ENCODE measurements at regions not wholly inside any gene's neighbourhood (a gene's known extent, or its start where the extent isn't known, plus 50 kb on each side); places are given as distances from the start of the nearest gene placed in this dataset.
"Not testable (repeated sequence)": the region's sequence is repeated elsewhere in the genome, so short reads cannot be mapped to it uniquely, and the experiment has no call there.

DNA sequence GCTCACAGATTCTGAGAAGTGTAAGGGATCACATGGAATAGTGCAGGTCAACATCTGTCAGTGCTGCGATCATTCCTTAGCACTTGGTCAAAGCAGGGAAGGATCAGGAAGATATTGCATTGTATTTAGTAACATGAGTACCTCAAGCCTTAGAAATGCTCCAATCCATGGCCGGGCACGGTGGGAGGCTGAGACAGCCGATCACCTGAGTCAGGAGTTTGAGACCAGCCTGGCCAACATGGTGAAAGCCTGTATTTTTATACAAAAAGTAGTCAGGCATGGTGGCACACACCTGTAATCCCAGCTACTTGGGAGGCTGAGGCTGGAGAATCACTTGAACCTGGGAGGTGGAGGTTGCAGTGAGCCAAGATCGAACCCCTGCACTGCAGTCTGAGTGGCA, 112.5 kb downstream of the CRYBB2 start:
- H2BK5ac ChIP-seq (ENCODE audit: low read depth, low read length, poor library complexity, severe bottlenecking); H3K4me2 ChIP-seq (ENCODE audit: low read depth, low read length); H3K4me1 ChIP-seq (ENCODE audit: control insufficient read depth, insufficient read depth, low read length); H3K9me3 ChIP-seq (ENCODE audit: control insufficient read depth, insufficient read depth, low read length); H2AK9ac ChIP-seq (replicated peaks; ENCODE audit: low read depth, low read length, poor library complexity); POLR2A ChIA-PET (ENCODE audit: unreplicated experiment); H4K5ac ChIP-seq (ENCODE audit: low read depth, low read length); H2BK120ac ChIP-seq (ENCODE audit: low read depth, low read length); H2BK15ac ChIP-seq (ENCODE audit: low read depth, low read length); H3K9ac ChIP-seq (ENCODE audit: low read depth, low read length); H2BK20ac ChIP-seq (ENCODE audit: low read depth, low read length); ATAC-seq (ENCODE audit: low read depth); H3K14ac ChIP-seq (replicated peaks; ENCODE audit: low read depth, low read length); H3K23ac ChIP-seq (ENCODE audit: low read depth, low read length); H4K8ac ChIP-seq (ENCODE audit: low read depth in 2 of 2, low read length in 2 of 2); DNase-seq; H3K79me1 ChIP-seq (ENCODE audit: low read depth in 1 of 2, low read length in 2 of 2); H3K4me3 ChIP-seq (ENCODE audit: insufficient read depth, low read depth, low read length); H2AFZ ChIP-seq (replicated peaks; ENCODE audit: low read length, poor library complexity); H3K18ac ChIP-seq (ENCODE audit: low read depth, low read length); dilution Hi-C loops (cut with HindIII; ENCODE audit: low sequenced_read_pairs, unreplicated experiment); H4K20me1 ChIP-seq (ENCODE audit: insufficient read depth, low read length); H3K27ac ChIP-seq (ENCODE audit: insufficient read depth, low read length); H3K56ac ChIP-seq (ENCODE audit: extremely low read depth, insufficient read depth, low read length); H3K27me3 ChIP-seq (ENCODE audit: control insufficient read depth, insufficient read depth, low read length); H3K4ac ChIP-seq (ENCODE audit: low read depth, low read length); H4K91ac ChIP-seq (ENCODE audit: insufficient read depth, low read depth, low read length); H3K36me3 ChIP-seq (ENCODE audit: control insufficient read depth, insufficient read depth, low read length); in situ Hi-C loops (cut with MboI; ENCODE audit: low sequenced_read_pairs); CTCF ChIA-PET; H3K9me1 ChIP-seq (ENCODE audit: insufficient read depth, low read length); BruUV-seq (replicated peaks); H2AK5ac ChIP-seq (ENCODE audit: low read depth, low read length): not testable (repeated sequence)
- WGBS, 2 experiments (ENCODE audit: extremely low coverage in 2 of 2, insufficient read length in 1 of 2) = 81% methylated on average over 3 of the region's 5 CpGs; no CpG with 5 or more reads in 1 of the 2 experiments
- intact Hi-C loops (cut with micrococcal nuclease) = loop anchor here (10.0 kb wide), 1 partner anchor 133 kb away; no protein-coding TSS in a partner anchor

All from IMR-90 (cell line).